Effector memory CD4-positive, alpha-beta T cell (primary cell): ENCODE measurements at regions not wholly inside any gene's neighbourhood (a gene's known extent, or its start where the extent isn't known, plus 50 kb on each side); places are given as distances from the start of the nearest gene placed in this dataset.

Experiments used
- DNase-seq, 3 donors: peaks; one replicate each; pipeline ENCODE4 v3.0.0-alpha.2; 2020
- H3K27ac ChIP-seq: 2 replicates; pipeline ENCODE4 v1.7.0; 2013; ENCODE audit warnings: mild to moderate bottlenecking, low read length, moderate library complexity; ENCODE audit not compliant: insufficient read depth, poor library complexity, severe bottlenecking
- H3K27me3 ChIP-seq: replicated peaks from 2 replicates; pipeline ENCODE4 v1.7.0; 2013; ENCODE audit warnings: mild to moderate bottlenecking, low read length; ENCODE audit not compliant: insufficient read depth, control insufficient read depth, poor library complexity, severe bottlenecking
- H3K36me3 ChIP-seq: 2 replicates; pipeline ENCODE4 v1.7.0; 2013; ENCODE audit warnings: mild to moderate bottlenecking, low read length, moderate library complexity; ENCODE audit not compliant: control insufficient read depth, insufficient read depth
- H3K4me1 ChIP-seq: 2 replicates; pipeline ENCODE4 v1.7.0; 2013; ENCODE audit warnings: low read length, mild to moderate bottlenecking; ENCODE audit not compliant: control insufficient read depth, insufficient read depth, poor library complexity, severe bottlenecking
- H3K4me3 ChIP-seq: 2 replicates; pipeline ENCODE4 v1.7.0; 2013; ENCODE audit warnings: low read length, low read depth, mild to moderate bottlenecking; ENCODE audit not compliant: insufficient read depth, poor library complexity, severe bottlenecking
- H3K9me3 ChIP-seq: 2 replicates; pipeline ENCODE4 v1.7.0; 2013; ENCODE audit warnings: mild to moderate bottlenecking, low read length, moderate library complexity; ENCODE audit not compliant: control insufficient read depth

- Histone ChIP-seq H3K4me3 (no peak overlapping the region), H3K27ac (no peak overlapping the region), H3K9me3 (no peaks in the 10 kb centered on the region), H3K27me3 (no peaks in the 10 kb centered on the region), H3K36me3 (no peaks in the 10 kb centered on the region), H3K4me1 (no peaks in the 10 kb centered on the region)
- no peak for DNase-seq
Observed at GRCh38 chr16:50879873-50880695, 138.2 kb downstream of the CYLD start.

GRCh38 chr16:50878966-50879615 lies 137.2 kb downstream of the CYLD start:
- no peak for DNase-seq
- Histone ChIP-seq H3K36me3 (no peaks in the 10 kb centered on the region), H3K4me1 (no peaks in the 10 kb centered on the region)

GRCh38 chr16:50878536-50878935 lies 136.7 kb downstream of the CYLD start:
- Histone ChIP-seq H3K27ac (no peak overlapping the region), H3K27me3 (no peaks in the 10 kb centered on the region), H3K36me3 (no peaks in the 10 kb centered on the region), H3K9me3 (no peaks in the 10 kb centered on the region), H3K4me1 (no peaks in the 10 kb centered on the region), H3K4me3 (no peak overlapping the region)
- DNase-seq = no peak

More at GRCh38 chr16:50878966-50879615, 137.2 kb downstream of the CYLD start:
- Histone ChIP-seq H3K27ac (no peak overlapping the region), H3K27me3 (no peaks in the 10 kb centered on the region), H3K9me3 (no peaks in the 10 kb centered on the region), H3K4me3 (no peak overlapping the region)

- Histone ChIP-seq H3K4me1 (no peaks in the 10 kb centered on the region), H3K9me3 (no peaks in the 10 kb centered on the region), H3K4me3 (no peak overlapping the region), H3K36me3 (no peaks in the 10 kb centered on the region), H3K27me3 (no peaks in the 10 kb centered on the region), H3K27ac (no peak overlapping the region)
- DNase-seq = no peak
Observed at GRCh38 chr16:50876263-50876662, 134.4 kb downstream of the CYLD start.

GRCh38 chr16:50868577-50868976 lies 126.7 kb downstream of the CYLD start:
- no peaks in the 10 kb centered on the region for H3K27me3 ChIP-seq
- H3K4me1 ChIP-seq = no peaks in the 10 kb centered on the region
- no peak overlapping the region for H3K4me3 ChIP-seq
- H3K9me3 ChIP-seq = no peaks in the 10 kb centered on the region
- DNase-seq = no peak
- H3K36me3 ChIP-seq = no peaks in the 10 kb centered on the region
- H3K27ac ChIP-seq = no peak overlapping the region

GRCh38 chr16:50866806-50867205 lies 124.9 kb downstream of the CYLD start:
- no peaks in the 10 kb centered on the region for H3K27me3 ChIP-seq
- no peak overlapping the region for H3K27ac ChIP-seq
- no peak for DNase-seq
- H3K36me3 ChIP-seq = no peaks in the 10 kb centered on the region
- H3K4me1 ChIP-seq = no peaks in the 10 kb centered on the region
- no peak overlapping the region for H3K4me3 ChIP-seq
- no peaks in the 10 kb centered on the region for H3K9me3 ChIP-seq

- DNase-seq = no peak
- H3K36me3 ChIP-seq = no peaks in the 10 kb centered on the region
Observed at GRCh38 chr16:50864386-50864785, 122.5 kb downstream of the CYLD start.

GRCh38 chr16:50863644-50864144 lies 121.8 kb downstream of the CYLD start:
- no peak for DNase-seq
- Histone ChIP-seq H3K36me3 (no peaks in the 10 kb centered on the region), H3K4me3 (no peak overlapping the region), H3K27me3 (no peaks in the 10 kb centered on the region), H3K9me3 (no peaks in the 10 kb centered on the region), H3K27ac (no peak overlapping the region), H3K4me1 (no peaks in the 10 kb centered on the region)

More at GRCh38 chr16:50864386-50864785, 122.5 kb downstream of the CYLD start:
- H3K4me1 ChIP-seq = no peaks in the 10 kb centered on the region
- no peak overlapping the region for H3K4me3 ChIP-seq
- H3K27me3 ChIP-seq = no peaks in the 10 kb centered on the region
- H3K27ac ChIP-seq = no peak overlapping the region
- no peaks in the 10 kb centered on the region for H3K9me3 ChIP-seq

GRCh38 chr16:50862818-50863643 lies 121.1 kb downstream of the CYLD start:
- Histone ChIP-seq H3K36me3 (no peaks in the 10 kb centered on the region), H3K4me1 (no peaks in the 10 kb centered on the region), H3K27ac (no peak overlapping the region), H3K27me3 (no peaks in the 10 kb centered on the region), H3K9me3 (no peaks in the 10 kb centered on the region), H3K4me3 (no peak overlapping the region)
- DNase-seq = no peak
